Skeletal muscle tissue (tissue), 3 donors: ENCODE measurements at regions not wholly inside any gene's neighbourhood (a gene's known extent, or its start where the extent isn't known, plus 50 kb on each side); places are given as distances from the start of the nearest gene placed in this dataset.

ENCODE experiments used
- H3K27ac ChIP-seq: one replicate; pipeline ENCODE4 v1.7.0; 2013; ENCODE audit warnings: mild to moderate bottlenecking, low read depth, low read length, inconsistent platforms
- H3K27me3 ChIP-seq, 3 donors: one replicate each; pipeline ENCODE4 v1.7.0; 2013; ENCODE audit warnings: low read length in 3 of 3; ENCODE audit not compliant: control insufficient read depth in 3 of 3, insufficient read depth in 3 of 3
- H3K36me3 ChIP-seq, 3 donors: one replicate each; pipeline ENCODE4 v1.7.0; 2013; ENCODE audit warnings: low read length in 3 of 3; ENCODE audit not compliant: control insufficient read depth in 3 of 3, insufficient read depth in 3 of 3
- H3K4me1 ChIP-seq, 3 donors: one replicate each; pipeline ENCODE4 v1.7.0; 2013; ENCODE audit warnings: low read length in 3 of 3, mild to moderate bottlenecking in 3 of 3; ENCODE audit not compliant: control insufficient read depth in 3 of 3, insufficient read depth in 3 of 3
- H3K4me3 ChIP-seq, 3 donors: one replicate each; pipeline ENCODE4 v1.7.0; 2013; ENCODE audit warnings: low read length in 3 of 3
- H3K9ac ChIP-seq, 3 donors: one replicate each; pipeline ENCODE4 v1.7.0; 2013; ENCODE audit warnings: low read length in 3 of 3, mild to moderate bottlenecking in 3 of 3, moderate library complexity in 2 of 3, low read depth in 1 of 3
- H3K9me3 ChIP-seq, 3 donors: one replicate each; pipeline ENCODE4 v1.7.0; 2013; ENCODE audit warnings: low read length in 3 of 3; ENCODE audit not compliant: control insufficient read depth in 3 of 3
- donor health status: Osteomylitis.

DNA sequence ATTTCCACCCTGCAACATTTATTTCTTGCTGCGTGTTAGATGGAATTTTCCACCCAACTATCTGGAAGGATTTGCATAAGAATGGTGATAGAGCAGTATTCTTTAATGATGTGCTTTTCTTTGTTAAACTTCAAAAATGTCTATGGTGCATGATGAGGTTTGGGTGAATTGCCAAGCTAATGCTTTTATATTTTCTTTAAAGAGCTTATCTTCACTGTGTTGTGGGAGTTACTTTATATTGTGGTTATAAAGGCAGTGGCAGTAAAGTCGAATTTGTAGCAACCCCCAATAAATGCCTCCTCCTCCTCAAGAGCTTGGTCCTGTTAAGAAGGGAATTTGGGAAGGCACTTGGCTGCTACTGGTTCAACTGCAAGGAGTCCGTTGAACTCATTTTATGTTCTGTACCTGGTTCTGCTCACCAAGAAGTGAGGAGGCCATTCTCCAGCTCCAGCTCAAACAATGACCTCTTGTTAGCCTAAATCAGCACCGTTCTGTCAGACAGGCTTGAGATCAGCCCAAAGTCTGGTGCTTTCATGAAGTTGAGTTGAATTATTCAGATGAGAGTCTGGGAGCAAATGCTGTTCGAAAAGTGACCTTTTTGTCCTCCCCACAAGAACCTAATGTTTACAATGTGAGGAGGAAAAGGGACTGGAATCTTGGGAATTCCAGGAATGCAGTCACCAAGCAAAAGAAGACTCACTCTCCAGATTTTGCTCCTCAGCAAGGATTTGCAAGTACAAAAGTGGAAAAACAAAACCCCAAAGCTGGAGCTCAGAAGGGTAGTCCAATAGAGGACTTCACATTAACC, 217.0 kb downstream of the TMEM38B start:
- H3K4me3 ChIP-seq = peak overlapping the region in 1 of 3 donors; percentile 27
- peaks cover 16 to 27% (median 21%) of the 10 kb centered on the region in 3 donors for H3K4me1 ChIP-seq
- H3K9ac ChIP-seq = no peak overlapping the region
- no peaks in the 10 kb centered on the region for H3K9me3 ChIP-seq
- no peaks in the 10 kb centered on the region for H3K36me3 ChIP-seq
- H3K27me3 ChIP-seq = no peaks in the 10 kb centered on the region
- H3K27ac ChIP-seq = no peak overlapping the region

DNA sequence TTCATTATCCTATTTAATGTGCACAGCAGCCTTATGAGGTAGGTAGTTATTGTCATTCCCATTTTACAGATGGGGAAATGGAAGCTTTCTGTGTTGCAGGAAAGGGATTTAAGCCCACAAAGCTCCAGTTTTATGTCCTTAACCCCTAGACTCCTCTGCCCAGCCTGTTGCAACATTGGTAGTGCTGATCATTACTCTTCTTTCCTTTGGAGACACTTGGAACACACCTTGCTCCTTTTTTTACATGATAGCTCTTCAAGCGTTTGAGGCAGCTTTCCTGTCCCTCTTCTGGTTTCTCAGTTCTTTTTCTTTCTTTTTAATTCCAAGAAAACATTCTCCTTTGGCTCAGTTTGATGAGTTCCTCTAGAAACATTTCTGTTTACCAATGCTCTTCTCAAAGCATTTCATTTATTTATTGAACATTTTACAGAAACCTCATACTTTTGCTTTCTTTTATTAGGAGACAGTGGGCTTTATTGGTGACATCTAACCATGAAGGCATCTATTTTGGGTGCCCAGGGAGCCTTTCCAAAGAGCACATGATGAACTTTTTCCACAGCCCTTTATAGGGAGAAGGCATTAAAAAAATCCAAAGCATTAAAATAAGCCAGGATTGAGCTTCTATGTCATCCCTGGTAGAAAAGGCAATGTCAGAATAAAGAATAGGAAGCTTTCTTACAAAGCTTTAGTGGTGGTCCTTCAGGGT, 218.0 kb downstream of the TMEM38B start:
- Histone ChIP-seq H3K27me3 (no peaks in the 10 kb centered on the region), H3K4me1 (peaks cover 16 to 27% (median 21%) of the 10 kb centered on the region in 3 donors), H3K36me3 (no peaks in the 10 kb centered on the region), H3K4me3 (peak overlapping the region; percentile 3 to 44 (median 13)), H3K9ac (peak overlapping the region in 2 of 3 donors; percentile 25 to 60), H3K9me3 (no peaks in the 10 kb centered on the region), H3K27ac (peak overlapping the region; percentile 86)

DNA sequence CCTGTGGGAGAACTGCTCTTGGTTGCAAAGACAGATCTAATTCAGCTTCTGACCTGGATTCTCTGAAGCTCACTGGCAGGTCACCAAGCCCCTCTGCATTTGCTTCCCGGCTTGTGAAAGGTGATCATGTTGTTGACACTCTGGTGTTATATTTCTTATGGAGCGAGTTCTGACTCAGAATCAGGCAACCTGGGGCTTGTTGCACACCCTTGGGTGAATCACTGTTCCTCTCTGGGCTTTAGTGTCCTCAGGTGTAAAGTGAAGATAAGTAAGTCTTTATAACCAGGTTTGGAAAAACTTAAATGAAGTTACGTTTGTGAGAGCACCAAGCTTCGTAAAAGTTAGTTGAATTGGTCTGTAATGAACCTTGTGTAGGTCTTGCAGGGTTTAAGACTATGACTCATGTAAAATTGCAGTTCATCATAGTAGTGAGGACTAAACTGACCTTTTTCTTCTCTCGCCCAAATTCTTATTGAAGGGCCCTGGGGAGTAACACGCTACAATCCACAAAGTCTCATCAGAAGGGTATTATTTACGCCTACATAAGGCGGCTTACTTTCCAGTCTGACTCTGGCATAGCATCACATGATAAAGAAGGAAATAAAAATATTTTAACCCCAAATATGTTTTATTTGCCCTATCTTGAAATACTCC, 218.6 kb downstream of the TMEM38B start:
- H3K4me1 ChIP-seq = peaks cover 16 to 27% (median 21%) of the 10 kb centered on the region in 3 donors
- peak overlapping the region; percentile 3 to 44 (median 13) for H3K4me3 ChIP-seq
- H3K9ac ChIP-seq = peak overlapping the region in 1 of 3 donors; percentile 60
- H3K27ac ChIP-seq = peak overlapping the region; percentile 86
- H3K27me3 ChIP-seq = no peaks in the 10 kb centered on the region
- H3K9me3 ChIP-seq = no peaks in the 10 kb centered on the region
- H3K36me3 ChIP-seq = no peaks in the 10 kb centered on the region

DNA sequence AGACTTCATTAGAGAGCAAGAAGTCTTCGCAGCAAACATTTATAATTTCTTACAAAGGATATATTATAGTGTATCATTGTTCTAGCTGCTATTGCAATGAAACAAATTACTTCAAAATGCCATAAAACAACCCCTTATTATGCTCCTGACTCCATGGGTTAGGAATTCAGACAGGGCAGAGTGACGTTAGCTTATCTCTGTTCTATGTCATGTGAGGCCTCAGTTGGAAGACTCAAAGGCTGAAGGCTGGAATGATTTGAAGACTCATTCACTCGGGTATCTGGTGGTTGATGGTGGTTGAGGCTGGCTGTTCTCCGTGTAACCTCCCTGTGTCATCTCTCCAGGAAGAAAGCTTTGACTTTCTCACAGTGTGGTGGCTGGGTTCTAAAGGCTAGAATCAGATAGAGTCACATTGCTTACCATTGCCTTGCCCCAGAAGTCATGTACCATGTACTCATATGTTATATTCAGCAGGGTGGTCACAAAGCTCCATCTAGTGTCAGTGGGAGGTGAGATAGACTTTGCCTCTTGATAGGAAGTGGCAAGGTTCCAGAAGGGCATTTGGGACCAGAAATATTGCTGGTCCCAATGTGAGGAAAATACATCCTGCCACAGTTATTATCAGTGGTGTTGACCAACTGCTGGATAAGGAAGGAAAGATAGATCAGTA, 226.9 kb downstream of the TMEM38B start:
- no peak overlapping the region for H3K4me3 ChIP-seq
- no peaks in the 10 kb centered on the region for H3K4me1 ChIP-seq
- no peaks in the 10 kb centered on the region for H3K36me3 ChIP-seq
- H3K9me3 ChIP-seq = no peaks in the 10 kb centered on the region
- no peaks in the 10 kb centered on the region for H3K27me3 ChIP-seq
- no peak overlapping the region for H3K27ac ChIP-seq
- H3K9ac ChIP-seq = no peak overlapping the region

DNA sequence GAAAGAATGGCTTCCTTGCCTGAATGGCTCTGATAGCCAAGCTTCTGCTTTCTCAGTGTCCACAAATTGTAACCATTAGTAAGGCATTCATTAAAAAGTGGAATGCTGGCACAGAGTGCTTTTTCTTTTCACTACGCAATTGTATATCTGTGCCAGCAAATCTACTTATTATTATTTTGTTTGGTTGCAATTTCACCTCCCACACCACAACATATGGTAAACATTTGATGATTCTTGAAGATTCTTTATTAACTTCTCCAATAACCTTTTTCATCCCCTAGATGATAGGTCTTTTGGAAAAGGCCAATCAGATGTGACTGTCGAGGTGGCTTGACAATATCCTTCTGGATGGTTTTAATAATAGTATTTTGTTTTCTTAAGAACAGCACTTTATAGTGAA, 234.1 kb downstream of the TMEM38B start:
- no peaks in the 10 kb centered on the region for H3K36me3 ChIP-seq
- H3K4me1 ChIP-seq = no peaks in the 10 kb centered on the region
- H3K27me3 ChIP-seq = no peaks in the 10 kb centered on the region
- no peak overlapping the region for H3K9ac ChIP-seq
- no peaks in the 10 kb centered on the region for H3K9me3 ChIP-seq
- H3K4me3 ChIP-seq = no peak overlapping the region
- H3K27ac ChIP-seq = no peak overlapping the region

DNA sequence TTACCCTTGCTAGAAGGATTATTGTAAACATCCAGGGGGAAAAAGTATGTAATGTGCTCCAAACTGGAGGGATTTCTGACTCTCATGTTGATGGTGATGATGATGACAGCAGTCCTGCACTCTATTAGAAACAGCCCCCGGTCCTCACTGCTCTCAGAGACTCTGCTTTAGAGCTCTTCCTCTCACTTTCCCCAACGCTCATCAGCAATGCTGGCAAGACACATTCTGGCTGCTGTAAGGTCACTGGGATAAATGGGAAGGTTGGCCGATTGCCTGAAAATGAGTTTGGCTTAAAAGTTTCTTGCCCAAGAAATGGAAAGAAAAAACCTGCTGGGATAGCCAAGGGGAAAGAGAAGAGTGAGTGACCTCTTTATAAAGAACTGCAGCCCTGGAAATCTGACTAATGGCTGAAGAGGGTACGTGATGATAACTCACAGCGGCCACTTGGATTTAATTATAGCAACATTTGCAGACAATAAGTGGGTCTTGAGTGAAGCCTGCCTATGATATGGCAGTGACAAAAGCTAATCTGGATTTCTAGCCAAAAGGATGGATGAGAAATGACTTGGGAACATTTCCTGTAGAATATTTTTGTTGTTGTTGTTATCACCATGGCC, 235.8 kb downstream of the TMEM38B start:
- Histone ChIP-seq H3K4me3 (no peak overlapping the region), H3K27me3 (no peaks in the 10 kb centered on the region), H3K27ac (no peak overlapping the region), H3K9me3 (no peaks in the 10 kb centered on the region), H3K4me1 (no peaks in the 10 kb centered on the region), H3K9ac (no peak overlapping the region), H3K36me3 (no peaks in the 10 kb centered on the region)

DNA sequence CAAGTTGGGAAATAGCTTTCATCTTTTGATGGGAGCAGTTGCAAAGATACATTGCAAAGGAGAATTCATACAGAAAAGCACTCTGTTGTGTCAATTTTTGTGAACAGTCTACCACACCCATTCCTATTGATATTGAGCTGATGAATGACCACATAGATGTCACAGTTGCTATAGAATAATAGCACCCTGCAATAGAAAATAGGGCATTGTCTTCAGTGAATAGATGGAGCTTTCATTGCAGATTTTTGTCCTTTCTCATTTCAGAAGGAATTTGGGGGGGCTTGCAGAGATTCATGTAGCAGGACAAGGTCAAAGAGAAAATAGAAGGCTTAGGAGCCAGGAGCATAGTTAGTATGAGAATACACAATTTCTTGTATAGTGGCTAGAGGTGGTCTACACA, 237.9 kb downstream of the TMEM38B start:
- Histone ChIP-seq H3K9me3 (no peaks in the 10 kb centered on the region), H3K4me3 (no peak overlapping the region), H3K9ac (no peak overlapping the region), H3K4me1 (no peaks in the 10 kb centered on the region), H3K36me3 (no peaks in the 10 kb centered on the region), H3K27me3 (no peaks in the 10 kb centered on the region), H3K27ac (no peak overlapping the region)

DNA sequence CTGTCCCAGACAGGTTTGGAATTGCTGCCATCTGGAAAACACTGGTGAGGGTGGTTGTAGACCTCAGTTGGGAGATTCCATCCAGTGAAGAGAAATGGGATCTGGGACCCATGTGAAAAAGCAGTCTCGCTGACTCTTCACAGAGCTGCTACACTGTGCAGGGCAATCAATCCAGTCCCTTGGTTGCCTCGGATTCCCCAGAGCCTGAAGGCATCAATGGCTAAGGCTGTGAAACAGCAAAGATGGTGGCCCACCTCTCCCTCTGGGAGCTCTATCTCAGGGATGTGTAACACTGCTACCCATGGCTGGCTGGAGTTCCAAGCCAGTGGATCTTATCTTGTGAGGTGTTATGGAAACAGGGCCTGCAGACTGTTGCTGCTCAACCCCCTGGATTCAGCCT, 256.1 kb downstream of the TMEM38B start:
- no peaks in the 10 kb centered on the region for H3K27me3 ChIP-seq
- H3K27ac ChIP-seq = no peak overlapping the region
- H3K4me3 ChIP-seq = no peak overlapping the region
- no peaks in the 10 kb centered on the region for H3K4me1 ChIP-seq
- peaks cover 0 to 2% (median 0%) of the 10 kb centered on the region in 3 donors for H3K9me3 ChIP-seq
- H3K36me3 ChIP-seq = no peaks in the 10 kb centered on the region
- no peak overlapping the region for H3K9ac ChIP-seq

DNA sequence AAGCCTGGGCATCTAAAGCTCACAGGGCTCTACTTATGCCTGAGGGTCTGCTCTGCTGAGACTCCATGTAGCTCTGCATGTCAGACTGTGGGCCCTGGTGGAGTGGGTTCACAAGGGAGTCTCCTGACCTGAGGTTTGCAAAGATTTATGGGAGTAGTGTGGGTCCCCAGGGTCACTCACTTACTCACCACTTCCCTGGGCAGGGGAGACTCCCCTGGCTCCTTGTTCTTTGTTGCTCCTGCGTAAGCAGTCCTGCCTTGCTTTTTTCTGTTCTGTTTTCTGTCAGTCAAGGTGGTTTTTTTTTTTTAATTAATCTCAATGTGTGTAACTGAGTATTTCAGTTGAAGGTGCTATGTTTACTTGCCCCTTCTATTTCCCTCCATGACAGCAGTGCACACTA, 256.6 kb downstream of the TMEM38B start:
- no peaks in the 10 kb centered on the region for H3K4me1 ChIP-seq
- H3K9ac ChIP-seq = no peak overlapping the region
- peaks cover 0 to 2% (median 0%) of the 10 kb centered on the region in 3 donors for H3K9me3 ChIP-seq
- H3K27ac ChIP-seq = no peak overlapping the region
- H3K27me3 ChIP-seq = no peaks in the 10 kb centered on the region
- H3K4me3 ChIP-seq = no peak overlapping the region
- no peaks in the 10 kb centered on the region for H3K36me3 ChIP-seq
